ENCODE measurements at regions not wholly inside any gene's neighbourhood (a gene's known extent, or its start where the extent isn't known, plus 50 kb on each side); places are given as distances from the start of the nearest gene placed in this dataset.

DNA sequence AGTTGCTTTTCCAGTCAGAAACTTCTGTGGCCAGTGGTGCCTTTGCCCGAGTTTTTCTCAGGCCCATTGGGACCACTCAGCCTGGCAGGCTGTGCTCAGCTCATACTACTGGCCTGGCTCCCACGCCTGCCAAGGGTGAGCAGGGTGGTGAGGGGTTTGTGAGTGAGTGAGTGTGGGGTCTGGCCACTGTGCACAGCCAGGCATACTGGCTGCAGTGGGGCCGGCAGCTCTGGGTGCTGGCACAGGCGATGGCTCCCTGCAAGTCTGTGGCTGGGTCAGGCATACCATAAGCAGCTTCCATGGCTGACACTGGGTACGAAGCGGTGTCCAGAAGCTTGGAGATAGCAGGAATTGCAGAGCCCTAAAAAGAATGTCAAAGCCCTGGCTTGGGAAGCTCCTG is 161.0 kb downstream of the SLITRK6 start:
- H2AFZ ChIP-seq (ENCODE audit: control insufficient read depth, low read depth, low read length): no peak overlapping the region

More for the DNA sequence above, 161.0 kb downstream of the SLITRK6 start:
- FAIRE-seq (no peak), ATAC-seq (no peak), DNase-seq (ENCODE audit: low read depth, low spot score) (no peak)
- no peaks in the 10 kb centered on the region for H3K9me3 ChIP-seq (replicated peaks; ENCODE audit: control insufficient read depth, insufficient read depth, low read length)
- ChIA-PET SMC1A (ENCODE audit: uncharacterized antibody, unreplicated experiment) (no interaction called here), RAD21 (ENCODE audit: unreplicated experiment) (no interaction called here), POLR2A (no interaction called here), CTCF (no interaction called here)
- BruUV-seq (replicated peaks): no TSS peak
- no peaks in the 10 kb centered on the region for H3K79me2 ChIP-seq (ENCODE audit: control insufficient read depth, insufficient read depth, low read length)
- 22% methylated on average over 6 of the region's 6 CpGs for WGBS (ENCODE audit: insufficient coverage, insufficient replicate concordance, low lambda C conversion rate, missing lambda C conversion rate)
- H3K4me3 ChIP-seq: no peak overlapping the region
- H3K27ac ChIP-seq (ENCODE audit: control insufficient read depth, insufficient read depth): no peak overlapping the region
- no peaks in the 10 kb centered on the region for H3K36me3 ChIP-seq (ENCODE audit: control insufficient read depth in 2 of 2, insufficient read depth in 2 of 2, low read length in 1 of 2)
- H4K20me1 ChIP-seq (ENCODE audit: control insufficient read depth, insufficient read depth): no peaks in the 10 kb centered on the region
- intact Hi-C loops (cut with micrococcal nuclease; ENCODE audit: unreplicated experiment): no loop called here
- in situ Hi-C loops (cut with MboI): no loop called here
- no peaks in the 10 kb centered on the region for H3K4me1 ChIP-seq (ENCODE audit: control insufficient read depth, insufficient read depth, low read length)
- no peaks in the 10 kb centered on the region for H3K27me3 ChIP-seq (replicated peaks in 1 of 2; ENCODE audit: control insufficient read depth in 2 of 2, insufficient read depth in 2 of 2, low read length in 1 of 2)
- H3K9ac ChIP-seq (ENCODE audit: control insufficient read depth, insufficient read depth, low read length): no peak overlapping the region
- H3K4me2 ChIP-seq (ENCODE audit: control insufficient read depth, insufficient read depth): no peak overlapping the region
- TF ChIP-seq POLR2A (IDR thresholded peaks at IDR 0.05; ENCODE audit: low read depth, low read length): no peak
- TF ChIP-seq KAT2A (conservative IDR thresholded peaks at IDR 0.05; ENCODE audit: control insufficient read depth, low read depth, low read length): no peak
- TF ChIP-seq, protein P1, sequence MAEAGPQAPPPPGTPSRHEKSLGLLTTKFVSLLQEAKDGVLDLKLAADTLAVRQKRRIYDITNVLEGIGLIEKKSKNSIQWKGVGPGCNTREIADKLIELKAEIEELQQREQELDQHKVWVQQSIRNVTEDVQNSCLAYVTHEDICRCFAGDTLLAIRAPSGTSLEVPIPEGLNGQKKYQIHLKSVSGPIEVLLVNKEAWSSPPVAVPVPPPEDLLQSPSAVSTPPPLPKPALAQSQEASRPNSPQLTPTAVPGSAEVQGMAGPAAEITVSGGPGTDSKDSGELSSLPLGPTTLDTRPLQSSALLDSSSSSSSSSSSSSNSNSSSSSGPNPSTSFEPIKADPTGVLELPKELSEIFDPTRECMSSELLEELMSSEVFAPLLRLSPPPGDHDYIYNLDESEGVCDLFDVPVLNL (IDR thresholded peaks at IDR 0.05; ENCODE audit: low read depth, low read length): no peak
- no peak for TF ChIP-seq MXI1 (IDR thresholded peaks at IDR 0.05; ENCODE audit: low read depth, low read length)
- TF ChIP-seq, protein P2, sequence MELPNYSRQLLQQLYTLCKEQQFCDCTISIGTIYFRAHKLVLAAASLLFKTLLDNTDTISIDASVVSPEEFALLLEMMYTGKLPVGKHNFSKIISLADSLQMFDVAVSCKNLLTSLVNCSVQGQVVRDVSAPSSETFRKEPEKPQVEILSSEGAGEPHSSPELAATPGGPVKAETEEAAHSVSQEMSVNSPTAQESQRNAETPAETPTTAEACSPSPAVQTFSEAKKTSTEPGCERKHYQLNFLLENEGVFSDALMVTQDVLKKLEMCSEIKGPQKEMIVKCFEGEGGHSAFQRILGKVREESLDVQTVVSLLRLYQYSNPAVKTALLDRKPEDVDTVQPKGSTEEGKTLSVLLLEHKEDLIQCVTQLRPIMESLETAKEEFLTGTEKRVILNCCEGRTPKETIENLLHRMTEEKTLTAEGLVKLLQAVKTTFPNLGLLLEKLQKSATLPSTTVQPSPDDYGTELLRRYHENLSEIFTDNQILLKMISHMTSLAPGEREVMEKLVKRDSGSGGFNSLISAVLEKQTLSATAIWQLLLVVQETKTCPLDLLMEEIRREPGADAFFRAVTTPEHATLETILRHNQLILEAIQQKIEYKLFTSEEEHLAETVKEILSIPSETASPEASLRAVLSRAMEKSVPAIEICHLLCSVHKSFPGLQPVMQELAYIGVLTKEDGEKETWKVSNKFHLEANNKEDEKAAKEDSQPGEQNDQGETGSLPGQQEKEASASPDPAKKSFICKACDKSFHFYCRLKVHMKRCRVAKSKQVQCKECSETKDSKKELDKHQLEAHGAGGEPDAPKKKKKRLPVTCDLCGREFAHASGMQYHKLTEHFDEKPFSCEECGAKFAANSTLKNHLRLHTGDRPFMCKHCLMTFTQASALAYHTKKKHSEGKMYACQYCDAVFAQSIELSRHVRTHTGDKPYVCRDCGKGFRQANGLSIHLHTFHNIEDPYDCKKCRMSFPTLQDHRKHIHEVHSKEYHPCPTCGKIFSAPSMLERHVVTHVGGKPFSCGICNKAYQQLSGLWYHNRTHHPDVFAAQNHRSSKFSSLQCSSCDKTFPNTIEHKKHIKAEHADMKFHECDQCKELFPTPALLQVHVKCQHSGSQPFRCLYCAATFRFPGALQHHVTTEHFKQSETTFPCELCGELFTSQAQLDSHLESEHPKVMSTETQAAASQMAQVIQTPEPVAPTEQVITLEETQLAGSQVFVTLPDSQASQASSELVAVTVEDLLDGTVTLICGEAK (IDR thresholded peaks at IDR 0.05; ENCODE audit: borderline replicate concordance): no peak
- TF ChIP-seq, protein P3, sequence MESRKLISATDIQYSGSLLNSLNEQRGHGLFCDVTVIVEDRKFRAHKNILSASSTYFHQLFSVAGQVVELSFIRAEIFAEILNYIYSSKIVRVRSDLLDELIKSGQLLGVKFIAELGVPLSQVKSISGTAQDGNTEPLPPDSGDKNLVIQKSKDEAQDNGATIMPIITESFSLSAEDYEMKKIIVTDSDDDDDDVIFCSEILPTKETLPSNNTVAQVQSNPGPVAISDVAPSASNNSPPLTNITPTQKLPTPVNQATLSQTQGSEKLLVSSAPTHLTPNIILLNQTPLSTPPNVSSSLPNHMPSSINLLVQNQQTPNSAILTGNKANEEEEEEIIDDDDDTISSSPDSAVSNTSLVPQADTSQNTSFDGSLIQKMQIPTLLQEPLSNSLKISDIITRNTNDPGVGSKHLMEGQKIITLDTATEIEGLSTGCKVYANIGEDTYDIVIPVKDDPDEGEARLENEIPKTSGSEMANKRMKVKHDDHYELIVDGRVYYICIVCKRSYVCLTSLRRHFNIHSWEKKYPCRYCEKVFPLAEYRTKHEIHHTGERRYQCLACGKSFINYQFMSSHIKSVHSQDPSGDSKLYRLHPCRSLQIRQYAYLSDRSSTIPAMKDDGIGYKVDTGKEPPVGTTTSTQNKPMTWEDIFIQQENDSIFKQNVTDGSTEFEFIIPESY (IDR thresholded peaks at IDR 0.05): no peak
